ENCODE measurements at regions not wholly inside any gene's neighbourhood (a gene's known extent, or its start where the extent isn't known, plus 50 kb on each side); places are given as distances from the start of the nearest gene placed in this dataset.

GRCh38 chr5:89359046-89359445 lies 476.1 kb upstream of the MEF2C start:
- intact Hi-C loops (cut with micrococcal nuclease): no loop called here
- WGBS, 2 experiments (ENCODE audit: extremely low coverage in 2 of 2, insufficient read length in 1 of 2): no CpG with 5 or more reads among the region's 3 CpGs
- Histone ChIP-seq H2BK5ac (ENCODE audit: low read depth, low read length, poor library complexity, severe bottlenecking) (no peak overlapping the region), H4K5ac (ENCODE audit: low read depth, low read length) (no peak overlapping the region), H3K36me3 (ENCODE audit: control insufficient read depth, insufficient read depth, low read length) (no peaks in the 10 kb centered on the region), H3K9me3 (ENCODE audit: control insufficient read depth, insufficient read depth, low read length) (no peaks in the 10 kb centered on the region), H2AK5ac (ENCODE audit: low read depth, low read length) (no peak overlapping the region), H2AFZ (replicated peaks; ENCODE audit: low read length, poor library complexity) (no peak overlapping the region), H3K4me1 (ENCODE audit: control insufficient read depth, insufficient read depth, low read length) (no peaks in the 10 kb centered on the region), H4K91ac (ENCODE audit: insufficient read depth, low read depth, low read length) (no peak overlapping the region), H3K18ac (ENCODE audit: low read depth, low read length) (no peak overlapping the region), H3K27me3 (ENCODE audit: control insufficient read depth, insufficient read depth, low read length) (no peaks in the 10 kb centered on the region), H3K4ac (ENCODE audit: low read depth, low read length) (no peak overlapping the region), H3K9me1 (ENCODE audit: insufficient read depth, low read length) (no peaks in the 10 kb centered on the region), H3K27ac (ENCODE audit: insufficient read depth, low read length) (no peak overlapping the region), H3K4me3 (ENCODE audit: insufficient read depth, low read depth, low read length) (no peak overlapping the region), H2AK9ac (replicated peaks; ENCODE audit: low read depth, low read length, poor library complexity) (no peak overlapping the region), H3K23ac (ENCODE audit: low read depth, low read length) (no peak overlapping the region), H4K8ac (ENCODE audit: low read depth in 2 of 2, low read length in 2 of 2) (no peak overlapping the region), H3K4me2 (ENCODE audit: low read depth, low read length) (no peak overlapping the region), H3K79me1 (ENCODE audit: low read depth in 1 of 2, low read length in 2 of 2) (no peaks in the 10 kb centered on the region), H4K20me1 (ENCODE audit: insufficient read depth, low read length) (no peaks in the 10 kb centered on the region), H3K56ac (ENCODE audit: extremely low read depth, insufficient read depth, low read length) (no peak overlapping the region), H2BK20ac (ENCODE audit: low read depth, low read length) (no peak overlapping the region), H2BK15ac (ENCODE audit: low read depth, low read length) (no peak overlapping the region), H3K9ac (ENCODE audit: low read depth, low read length) (no peak overlapping the region), H3K14ac (replicated peaks; ENCODE audit: low read depth, low read length) (no peak overlapping the region), H2BK120ac (ENCODE audit: low read depth, low read length) (no peak overlapping the region)
- TF ChIP-seq CEBPB (IDR thresholded peaks at IDR 0.05; ENCODE audit: low read depth, low read length): no peak
- TF ChIP-seq RFX5 (IDR thresholded peaks at IDR 0.05; ENCODE audit: low read depth, low read length): no peak
- no peak for TF ChIP-seq RCOR1 (IDR thresholded peaks at IDR 0.05; ENCODE audit: insufficient replicate concordance, low read length)
- no peak for TF ChIP-seq POLR2A (IDR thresholded peaks at IDR 0.05; ENCODE audit: low read depth, low read length)
- no peak for TF ChIP-seq MAZ (IDR thresholded peaks at IDR 0.05; ENCODE audit: borderline replicate concordance, low read depth, low read length)
- TF ChIP-seq FOS (IDR thresholded peaks at IDR 0.05; ENCODE audit: low read depth, low read length): no peak
- TF ChIP-seq, protein P1, sequence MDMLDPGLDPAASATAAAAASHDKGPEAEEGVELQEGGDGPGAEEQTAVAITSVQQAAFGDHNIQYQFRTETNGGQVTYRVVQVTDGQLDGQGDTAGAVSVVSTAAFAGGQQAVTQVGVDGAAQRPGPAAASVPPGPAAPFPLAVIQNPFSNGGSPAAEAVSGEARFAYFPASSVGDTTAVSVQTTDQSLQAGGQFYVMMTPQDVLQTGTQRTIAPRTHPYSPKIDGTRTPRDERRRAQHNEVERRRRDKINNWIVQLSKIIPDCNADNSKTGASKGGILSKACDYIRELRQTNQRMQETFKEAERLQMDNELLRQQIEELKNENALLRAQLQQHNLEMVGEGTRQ (IDR thresholded peaks at IDR 0.05; ENCODE audit: low read depth, low read length): no peak
- TF ChIP-seq RAD21 (IDR thresholded peaks at IDR 0.05; ENCODE audit: low read length): no peak
- no peak for TF ChIP-seq BHLHE40 (IDR thresholded peaks at IDR 0.05; ENCODE audit: low read depth, low read length)
- TF ChIP-seq CHD1 (IDR thresholded peaks at IDR 0.05; ENCODE audit: low read depth, low read length): no peak
- no peak for TF ChIP-seq NFE2L2 (IDR thresholded peaks at IDR 0.05; ENCODE audit: low read depth, low read length)
- TF ChIP-seq, protein P2, sequence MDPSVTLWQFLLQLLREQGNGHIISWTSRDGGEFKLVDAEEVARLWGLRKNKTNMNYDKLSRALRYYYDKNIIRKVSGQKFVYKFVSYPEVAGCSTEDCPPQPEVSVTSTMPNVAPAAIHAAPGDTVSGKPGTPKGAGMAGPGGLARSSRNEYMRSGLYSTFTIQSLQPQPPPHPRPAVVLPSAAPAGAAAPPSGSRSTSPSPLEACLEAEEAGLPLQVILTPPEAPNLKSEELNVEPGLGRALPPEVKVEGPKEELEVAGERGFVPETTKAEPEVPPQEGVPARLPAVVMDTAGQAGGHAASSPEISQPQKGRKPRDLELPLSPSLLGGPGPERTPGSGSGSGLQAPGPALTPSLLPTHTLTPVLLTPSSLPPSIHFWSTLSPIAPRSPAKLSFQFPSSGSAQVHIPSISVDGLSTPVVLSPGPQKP (IDR thresholded peaks at IDR 0.05; ENCODE audit: borderline replicate concordance, low read depth, low read length): no peak
- no peak for TF ChIP-seq MAFK (IDR thresholded peaks at IDR 0.05; ENCODE audit: low read depth, low read length)
- dilution Hi-C loops (cut with HindIII; ENCODE audit: low sequenced_read_pairs, unreplicated experiment): no loop called here
- POLR2A ChIA-PET (ENCODE audit: unreplicated experiment): no interaction called here
- CTCF ChIA-PET: no interaction called here
- in situ Hi-C loops (cut with MboI; ENCODE audit: low sequenced_read_pairs): no loop called here
- no peak for ATAC-seq (ENCODE audit: low read depth)
- BruUV-seq (replicated peaks): no TSS peak
- DNase-seq: no peak
